Endothelial cell of umbilical vein (primary cell): ENCODE measurements at regions not wholly inside any gene's neighbourhood (a gene's known extent, or its start where the extent isn't known, plus 50 kb on each side); places are given as distances from the start of the nearest gene placed in this dataset.

Experiments used
- CTCF ChIP-seq, 2 donors: IDR thresholded peaks; 1 replicate in 1 of 2; 2 replicates in 1 of 2; pipeline ENCODE4 v1.5.1; 2011; ENCODE audit warnings: low read length in 2 of 2, mild to moderate bottlenecking in 2 of 2, moderate library complexity in 2 of 2, control low read depth in 1 of 2, inconsistent platforms in 1 of 2, low read depth in 1 of 2; ENCODE audit not compliant: insufficient read depth in 1 of 2; ENCODE audit errors: extremely low read depth in 1 of 2
- POLR2AphosphoS5 ChIP-seq: IDR thresholded peaks from 2 replicates; pipeline ENCODE4 v1.6.1; 2012; ENCODE audit warnings: low read depth, mild to moderate bottlenecking, control low read depth, low read length, moderate library complexity; ENCODE audit not compliant: insufficient read depth

- TF ChIP-seq CTCF (IDR thresholded peaks at IDR 0.05; ENCODE audit: extremely low read depth in 1 of 2, insufficient read depth in 1 of 2, low read depth in 1 of 2, low read length in 2 of 2) (no peak), POLR2AphosphoS5 (no peak)
Measured at GRCh38 chr7:85655252-85655651, 468.4 kb upstream of the SEMA3D start.
